GM12878 (cell line): ENCODE measurements at regions not wholly inside any gene's neighbourhood (a gene's known extent, or its start where the extent isn't known, plus 50 kb on each side); places are given as distances from the start of the nearest gene placed in this dataset.

ENCODE experiments used
- ATAC-seq: fragments of 200-7000 bp; cut with Tn5 transposase; 3 replicates; pipeline ENCODE4 v1.9.1; 2020; ENCODE audit warnings: mild to moderate bottlenecking, moderate library complexity
- BruUV-seq: library from RNA; stranded (reverse); fragments of 400-500 nt; replicated peaks from 2 replicates; lab custom pipeline; 2021; lab: Mats Ljungman, UMichigan
- CTCF ChIA-PET: fragments of 300-600 bp; sonication (Branson Sonifier 250); formaldehyde crosslinking; extraction: SDS; loops from one replicate; lab custom pipeline; 2021; ENCODE audit warnings: inconsistent platforms; lab: Yijun Ruan, JAX
- POLR2A ChIA-PET: fragments of 350-600 bp; formaldehyde crosslinking; extraction: SDS; loops from one replicate; lab custom pipeline; 2021; ENCODE audit warnings: inconsistent platforms; lab: Charles Lee
- RAD21 ChIA-PET: fragments of 300-600 bp; sonication (Branson Sonifier 250); formaldehyde crosslinking; loops from one replicate; lab custom pipeline; 2023; ENCODE audit warnings: antibody characterized with exemption; ENCODE audit not compliant: unreplicated experiment; lab: Charles Lee
- SMC1A ChIA-PET: fragments of 300-600 bp; sonication (Branson Sonifier 250); formaldehyde crosslinking; loops from one replicate; lab custom pipeline; 2023; ENCODE audit not compliant: unreplicated experiment, uncharacterized antibody; lab: Charles Lee
- DNase-seq: peaks from one replicate; pipeline ENCODE4 v3.0.0-alpha.2; 2011; ENCODE audit warnings: low read depth, low spot score
- FAIRE-seq: peaks from 3 replicates; lab custom pipeline; 2011; peaks lifted over from hg19 to GRCh38; lab: Jason Lieb, UNC
- H2AFZ ChIP-seq: 2 replicates; pipeline ENCODE4 v1.6.0; 2011; ENCODE audit warnings: low read depth, low read length, control low read depth; ENCODE audit not compliant: control insufficient read depth
- H3K27ac ChIP-seq: 2 replicates; pipeline ENCODE4 v1.5.1; 2011; ENCODE audit warnings: control low read depth; ENCODE audit not compliant: control insufficient read depth, insufficient read depth
- H3K27me3 ChIP-seq, 2 experiments: replicated peaks in 1 of 2; 2 replicates each; pipeline versions ENCODE4 v1.6.0 to v1.6.1; 2011; ENCODE audit warnings: low read length in 1 of 2; ENCODE audit not compliant: control insufficient read depth in 2 of 2, insufficient read depth in 2 of 2
- H3K36me3 ChIP-seq, 2 experiments: 2 replicates each; pipeline ENCODE4 v1.5.1; 2011; ENCODE audit warnings: low read length in 1 of 2; ENCODE audit not compliant: control insufficient read depth in 2 of 2, insufficient read depth in 2 of 2
- H3K4me1 ChIP-seq: 2 replicates; pipeline ENCODE4 v1.6.1; 2011; ENCODE audit warnings: mild to moderate bottlenecking, low read length, moderate library complexity, mixed read lengths; ENCODE audit not compliant: control insufficient read depth, insufficient read depth
- H3K4me2 ChIP-seq: 2 replicates; pipeline ENCODE4 v1.6.0; 2011; ENCODE audit warnings: control low read depth; ENCODE audit not compliant: control insufficient read depth, insufficient read depth
- H3K4me3 ChIP-seq: fragments of 200-600 bp; sonication (generic); 2 replicates; pipeline ENCODE4 v1.5.1; 2016
- H3K79me2 ChIP-seq: 2 replicates; pipeline ENCODE4 v1.6.0; 2011; ENCODE audit warnings: low read length; ENCODE audit not compliant: control insufficient read depth, insufficient read depth
- H3K9ac ChIP-seq: 2 replicates; pipeline ENCODE4 v1.8.0; 2011; ENCODE audit warnings: low read length, control low read depth, mixed read lengths; ENCODE audit not compliant: control insufficient read depth, insufficient read depth
- H3K9me3 ChIP-seq: replicated peaks from 3 replicates; pipeline ENCODE4 v1.5.1; 2011; ENCODE audit warnings: mild to moderate bottlenecking, low read length; ENCODE audit not compliant: control insufficient read depth, insufficient read depth
- H4K20me1 ChIP-seq: 2 replicates; pipeline ENCODE4 v1.6.0; 2011; ENCODE audit not compliant: control insufficient read depth, insufficient read depth
- BACH1 ChIP-seq: fragments of 450-650 bp; IDR thresholded peaks from 2 replicates; pipeline ENCODE4 v1.6.1; 2017; ENCODE audit warnings: mild to moderate bottlenecking, borderline replicate concordance
- CEBPB ChIP-seq, 2 experiments: fragments of 150-350 bp in 1 of 2; IDR thresholded peaks; 2 replicates each; pipeline ENCODE4 v1.6.1; 2012 to 2014; ENCODE audit warnings: low read depth in 2 of 2, low read length in 2 of 2, borderline replicate concordance in 1 of 2, inconsistent platforms in 1 of 2
- FOS ChIP-seq: IDR thresholded peaks from 3 replicates; pipeline ENCODE4 v1.6.1; 2011; ENCODE audit warnings: borderline replicate concordance; ENCODE audit not compliant: insufficient read length; ENCODE audit errors: extremely low read depth
- GATAD2B ChIP-seq: fragments of 450-650 bp; conservative IDR thresholded peaks from 2 replicates; pipeline ENCODE4 v1.6.1; 2017; ENCODE audit warnings: low read depth, mild to moderate bottlenecking, moderate library complexity
- HDAC6 ChIP-seq: fragments of 200-600 bp; sonication (generic); IDR thresholded peaks from one replicate; pipeline ENCODE4 v1.8.0; 2017; ENCODE audit warnings: antibody characterized with exemption; ENCODE audit not compliant: unreplicated experiment
- NRF1 ChIP-seq: conservative IDR thresholded peaks from 2 replicates; pipeline ENCODE4 v1.6.1; 2011; ENCODE audit warnings: mild to moderate bottlenecking, low read depth, low read length, improper control_type of control experiment
- RUNX3 ChIP-seq: IDR thresholded peaks from 2 replicates; pipeline ENCODE4 v1.6.1; 2012; ENCODE audit warnings: low read length, inconsistent platforms
- YY1 ChIP-seq: IDR thresholded peaks from 2 replicates; pipeline ENCODE4 v1.6.1; 2011; ENCODE audit warnings: low read depth, mild to moderate bottlenecking, low read length
- WGBS: methylation state at CpG from one replicate; pipeline ENCODE4 v1.1.6; 2016; ENCODE audit warnings: low lambda C conversion rate; ENCODE audit not compliant: insufficient replicate concordance, insufficient coverage; ENCODE audit errors: missing lambda C conversion rate; 5-methylcytosine and 5-hydroxymethylcytosine counted together
- in situ Hi-C: fragments of 300-500 bp; cut with MboI; formaldehyde crosslinking; loops from 9 replicates; pipeline ENCODE4 v1.14.3; 2018; ENCODE audit warnings: mixed read lengths
- intact Hi-C: fragments of 100-400 bp; cut with micrococcal nuclease; formaldehyde crosslinking; loops from one replicate; pipeline ENCODE4 v1.14.2; 2022; ENCODE audit not compliant: unreplicated experiment
- TF ChIP-seq, protein P1 (sequence below): fragments of 450-650 bp; formaldehyde crosslinking; IDR thresholded peaks from 2 replicates; pipeline ENCODE4 v1.4.0; 2020; ENCODE audit warnings: mild to moderate bottlenecking, moderate library complexity
- TF ChIP-seq, protein P2 (sequence below): IDR thresholded peaks from 2 replicates; pipeline ENCODE4 v1.6.1; 2011; ENCODE audit warnings: borderline replicate concordance, low read depth, mild to moderate bottlenecking, moderate library complexity, mixed read lengths, low read length; ENCODE audit not compliant: insufficient read depth; ENCODE audit errors: extremely low read length
- TF ChIP-seq, protein P3 (sequence below): fragments of 450-650 bp; formaldehyde crosslinking; IDR thresholded peaks from 2 replicates; pipeline ENCODE4 v1.4.0; 2022; ENCODE audit warnings: mild to moderate bottlenecking, moderate library complexity

DNA sequence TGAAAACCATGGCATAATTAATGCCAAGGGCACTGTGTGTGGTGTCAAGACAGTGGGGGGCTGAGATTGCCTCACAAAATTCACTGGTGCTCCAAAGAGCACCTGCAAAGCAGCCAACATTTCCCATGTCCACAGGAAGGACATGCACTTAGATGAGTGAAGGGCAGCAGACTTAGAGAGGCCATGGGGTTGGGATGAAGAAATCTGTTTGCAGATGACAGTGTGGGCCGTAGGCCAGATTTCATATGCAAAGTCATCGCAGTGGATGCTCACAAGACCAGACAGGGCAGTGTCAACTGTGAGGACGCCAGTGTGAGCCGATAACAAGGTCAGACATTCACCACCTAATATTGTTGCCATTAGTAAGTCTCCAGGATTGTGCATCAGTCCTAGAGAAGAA, 773.4 kb downstream of the EFNB2 start (continued):
- TF ChIP-seq, protein P1, sequence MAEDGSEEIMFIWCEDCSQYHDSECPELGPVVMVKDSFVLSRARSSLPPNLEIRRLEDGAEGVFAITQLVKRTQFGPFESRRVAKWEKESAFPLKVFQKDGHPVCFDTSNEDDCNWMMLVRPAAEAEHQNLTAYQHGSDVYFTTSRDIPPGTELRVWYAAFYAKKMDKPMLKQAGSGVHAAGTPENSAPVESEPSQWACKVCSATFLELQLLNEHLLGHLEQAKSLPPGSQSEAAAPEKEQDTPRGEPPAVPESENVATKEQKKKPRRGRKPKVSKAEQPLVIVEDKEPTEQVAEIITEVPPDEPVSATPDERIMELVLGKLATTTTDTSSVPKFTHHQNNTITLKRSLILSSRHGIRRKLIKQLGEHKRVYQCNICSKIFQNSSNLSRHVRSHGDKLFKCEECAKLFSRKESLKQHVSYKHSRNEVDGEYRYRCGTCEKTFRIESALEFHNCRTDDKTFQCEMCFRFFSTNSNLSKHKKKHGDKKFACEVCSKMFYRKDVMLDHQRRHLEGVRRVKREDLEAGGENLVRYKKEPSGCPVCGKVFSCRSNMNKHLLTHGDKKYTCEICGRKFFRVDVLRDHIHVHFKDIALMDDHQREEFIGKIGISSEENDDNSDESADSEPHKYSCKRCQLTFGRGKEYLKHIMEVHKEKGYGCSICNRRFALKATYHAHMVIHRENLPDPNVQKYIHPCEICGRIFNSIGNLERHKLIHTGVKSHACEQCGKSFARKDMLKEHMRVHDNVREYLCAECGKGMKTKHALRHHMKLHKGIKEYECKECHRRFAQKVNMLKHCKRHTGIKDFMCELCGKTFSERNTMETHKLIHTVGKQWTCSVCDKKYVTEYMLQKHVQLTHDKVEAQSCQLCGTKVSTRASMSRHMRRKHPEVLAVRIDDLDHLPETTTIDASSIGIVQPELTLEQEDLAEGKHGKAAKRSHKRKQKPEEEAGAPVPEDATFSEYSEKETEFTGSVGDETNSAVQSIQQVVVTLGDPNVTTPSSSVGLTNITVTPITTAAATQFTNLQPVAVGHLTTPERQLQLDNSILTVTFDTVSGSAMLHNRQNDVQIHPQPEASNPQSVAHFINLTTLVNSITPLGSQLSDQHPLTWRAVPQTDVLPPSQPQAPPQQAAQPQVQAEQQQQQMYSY, result no peak
- TF ChIP-seq RUNX3 (no peak), HDAC6 (no peak), YY1 (no peak), FOS (no peak)
- TF ChIP-seq, protein P2, sequence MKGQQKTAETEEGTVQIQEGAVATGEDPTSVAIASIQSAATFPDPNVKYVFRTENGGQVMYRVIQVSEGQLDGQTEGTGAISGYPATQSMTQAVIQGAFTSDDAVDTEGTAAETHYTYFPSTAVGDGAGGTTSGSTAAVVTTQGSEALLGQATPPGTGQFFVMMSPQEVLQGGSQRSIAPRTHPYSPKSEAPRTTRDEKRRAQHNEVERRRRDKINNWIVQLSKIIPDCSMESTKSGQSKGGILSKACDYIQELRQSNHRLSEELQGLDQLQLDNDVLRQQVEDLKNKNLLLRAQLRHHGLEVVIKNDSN, result no peak

DNA sequence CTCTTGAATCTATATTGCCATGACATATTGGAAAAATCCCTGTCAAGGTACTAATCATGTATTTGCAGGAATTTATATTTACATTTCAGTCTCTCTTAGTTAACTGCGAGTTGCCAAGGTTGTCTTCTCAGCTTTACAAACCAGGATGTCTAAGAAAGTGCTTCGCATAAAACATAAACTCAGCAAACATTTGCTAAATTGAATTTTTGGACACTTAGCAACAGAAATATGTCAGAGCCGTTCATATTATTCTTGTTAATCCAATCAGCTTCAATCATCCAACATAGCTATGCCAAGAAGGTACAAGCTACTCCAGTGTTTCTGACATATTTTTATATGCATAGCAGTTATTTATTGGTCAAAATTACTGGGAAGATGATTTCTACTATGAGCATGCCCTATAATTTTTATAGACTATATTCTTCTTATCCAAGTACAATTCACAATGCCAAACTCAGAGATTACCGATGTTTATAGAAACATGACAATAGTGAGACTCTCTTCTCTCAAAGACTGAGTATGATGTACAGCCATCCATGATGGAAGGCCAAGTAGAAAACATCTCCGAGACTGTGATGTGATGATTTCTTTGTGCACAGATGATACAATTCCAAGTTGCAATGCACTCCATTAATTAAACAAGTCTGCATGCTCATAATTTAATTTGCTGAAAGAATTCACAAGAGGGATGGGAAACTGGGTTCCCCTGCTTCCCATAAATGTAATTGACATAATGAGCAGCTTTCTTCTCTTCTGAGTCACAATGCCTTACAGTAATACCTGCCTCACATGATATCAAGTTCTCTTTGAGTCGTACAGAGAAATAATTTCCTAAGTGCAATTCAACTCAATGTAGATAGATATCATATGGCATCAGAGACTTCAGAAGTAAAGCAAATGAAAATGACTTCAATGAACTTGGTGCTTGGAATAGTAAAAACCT, 776.3 kb downstream of the EFNB2 start:
- no peak for ATAC-seq
- TF ChIP-seq, protein P3, sequence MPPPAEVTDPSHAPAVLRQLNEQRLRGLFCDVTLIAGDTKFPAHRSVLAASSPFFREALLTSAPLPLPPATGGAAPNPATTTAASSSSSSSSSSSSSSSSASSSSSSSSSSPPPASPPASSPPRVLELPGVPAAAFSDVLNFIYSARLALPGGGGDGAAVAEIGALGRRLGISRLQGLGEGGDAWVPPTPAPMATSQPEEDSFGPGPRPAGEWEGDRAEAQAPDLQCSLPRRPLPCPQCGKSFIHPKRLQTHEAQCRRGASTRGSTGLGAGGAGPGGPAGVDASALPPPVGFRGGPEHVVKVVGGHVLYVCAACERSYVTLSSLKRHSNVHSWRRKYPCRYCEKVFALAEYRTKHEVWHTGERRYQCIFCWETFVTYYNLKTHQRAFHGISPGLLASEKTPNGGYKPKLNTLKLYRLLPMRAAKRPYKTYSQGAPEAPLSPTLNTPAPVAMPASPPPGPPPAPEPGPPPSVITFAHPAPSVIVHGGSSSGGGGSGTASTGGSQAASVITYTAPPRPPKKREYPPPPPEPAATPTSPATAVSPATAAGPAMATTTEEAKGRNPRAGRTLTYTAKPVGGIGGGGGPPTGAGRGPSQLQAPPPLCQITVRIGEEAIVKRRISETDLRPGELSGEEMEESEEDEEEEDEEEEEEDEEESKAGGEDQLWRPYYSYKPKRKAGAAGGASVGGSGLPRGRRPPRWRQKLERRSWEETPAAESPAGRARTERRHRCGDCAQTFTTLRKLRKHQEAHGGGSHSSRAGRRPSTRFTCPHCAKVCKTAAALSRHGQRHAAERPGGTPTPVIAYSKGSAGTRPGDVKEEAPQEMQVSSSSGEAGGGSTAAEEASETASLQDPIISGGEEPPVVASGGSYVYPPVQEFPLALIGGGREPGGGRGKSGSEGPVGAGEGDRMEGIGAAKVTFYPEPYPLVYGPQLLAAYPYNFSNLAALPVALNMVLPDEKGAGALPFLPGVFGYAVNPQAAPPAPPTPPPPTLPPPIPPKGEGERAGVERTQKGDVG (CRISPR knock-in tag), result no peak
- TF ChIP-seq GATAD2B (no peak), BACH1 (no peak), NRF1 (no peak), CEBPB (IDR thresholded peaks at IDR 0.05; ENCODE audit: borderline replicate concordance in 1 of 2, low read depth in 2 of 2, low read length in 2 of 2) (no peak)
- TF ChIP-seq, all 136 proteins: peak for 0
- no peaks in the 10 kb centered on the region for H3K4me1 ChIP-seq
- ChIA-PET POLR2A (no interaction called here), SMC1A (no interaction called here), CTCF (no interaction called here), RAD21 (no interaction called here)
- H3K27ac ChIP-seq, result no peak overlapping the region
- no peaks in the 10 kb centered on the region for H3K27me3 ChIP-seq
- no peaks in the 10 kb centered on the region for H3K36me3 ChIP-seq
- no peaks in the 10 kb centered on the region for H3K9me3 ChIP-seq
- H4K20me1 ChIP-seq, result no peaks in the 10 kb centered on the region
- FAIRE-seq (no peak), DNase-seq (no peak)
- no peak overlapping the region for H3K9ac ChIP-seq
- no peak overlapping the region for H3K4me3 ChIP-seq
- in situ Hi-C loops, result no loop called here
- BruUV-seq, result no TSS peak
- intact Hi-C loops, result no loop called here
- WGBS, result 16% methylated on average over 6 of the region's 6 CpGs
- no peaks in the 10 kb centered on the region for H3K79me2 ChIP-seq
- H3K4me2 ChIP-seq, result no peak overlapping the region
- no peak overlapping the region for H2AFZ ChIP-seq
